ENCODE measurements at regions not wholly inside any gene's neighbourhood (a gene's known extent, or its start where the extent isn't known, plus 50 kb on each side); places are given as distances from the start of the nearest gene placed in this dataset.

GRCh38 chr13:99446242-99446641 is 55.0 kb upstream of the TM9SF2 start:
- TF ChIP-seq CTCF (IDR thresholded peaks at IDR 0.05) (no peak), POLR2AphosphoS5 (IDR thresholded peaks at IDR 0.05) (no peak), POLR2A (IDR thresholded peaks at IDR 0.05) (no peak), EP300 (IDR thresholded peaks at IDR 0.05) (no peak)
